ENCODE measurements at regions not wholly inside any gene's neighbourhood (a gene's known extent, or its start where the extent isn't known, plus 50 kb on each side); places are given as distances from the start of the nearest gene placed in this dataset.

- DNase-seq (ENCODE audit: low read depth in 2 of 2) = no peak
Observed at GRCh38 chr17:5635949-5636348, 51.6 kb upstream of the NLRP1 start.

- DNase-seq (ENCODE audit: low read depth in 2 of 2) = no peak
Observed at GRCh38 chr17:5638596-5638995, 54.3 kb upstream of the NLRP1 start.

- DNase-seq (ENCODE audit: low read depth in 2 of 2) = no peak
Observed at GRCh38 chr17:5640726-5641125, 56.4 kb upstream of the NLRP1 start.

GRCh38 chr17:5642752-5643151 lies 58.4 kb upstream of the NLRP1 start:
- no peak for DNase-seq (ENCODE audit: low read depth in 2 of 2)

GRCh38 chr17:5644065-5644464 lies 59.8 kb upstream of the NLRP1 start:
- DNase-seq (ENCODE audit: low read depth in 2 of 2) = no peak

GRCh38 chr17:5651348-5651747 lies 67.0 kb upstream of the NLRP1 start:
- no peak for DNase-seq (ENCODE audit: low read depth in 2 of 2)

GRCh38 chr17:5661491-5662125 lies 77.3 kb upstream of the NLRP1 start:
- DNase-seq (ENCODE audit: low read depth in 2 of 2) = no peak

GRCh38 chr17:5662409-5663085 lies 78.2 kb upstream of the NLRP1 start:
- DNase-seq (ENCODE audit: low read depth in 2 of 2) = no peak

- no peak for DNase-seq (ENCODE audit: low read depth in 2 of 2)
Observed at GRCh38 chr17:5665164-5665563, 80.9 kb upstream of the NLRP1 start.

GRCh38 chr17:5667871-5668270 lies 83.6 kb upstream of the NLRP1 start:
- DNase-seq (ENCODE audit: low read depth in 2 of 2) = no peak

- no peak for DNase-seq (ENCODE audit: low read depth in 2 of 2)
Observed at GRCh38 chr17:5668557-5669138, 84.3 kb upstream of the NLRP1 start.

- DNase-seq (ENCODE audit: low read depth in 2 of 2) = no peak
Observed at GRCh38 chr17:5669191-5669590, 84.9 kb upstream of the NLRP1 start.

GRCh38 chr17:5672141-5672540 lies 87.8 kb upstream of the NLRP1 start:
- no peak for DNase-seq (ENCODE audit: low read depth in 2 of 2)

- DNase-seq (ENCODE audit: low read depth in 2 of 2) = no peak
Observed at GRCh38 chr17:5672815-5673430, 88.6 kb upstream of the NLRP1 start.

- no peak for DNase-seq (ENCODE audit: low read depth in 2 of 2)
Observed at GRCh38 chr17:5675625-5676421, 91.5 kb upstream of the NLRP1 start.

GRCh38 chr17:5677620-5678019 lies 93.3 kb upstream of the NLRP1 start:
- DNase-seq (ENCODE audit: low read depth in 2 of 2) = no peak

- DNase-seq (ENCODE audit: low read depth in 2 of 2) = no peak
Observed at GRCh38 chr17:5678171-5678570, 93.9 kb upstream of the NLRP1 start.

GRCh38 chr17:5680766-5681165 lies 96.5 kb upstream of the NLRP1 start:
- no peak for DNase-seq (ENCODE audit: low read depth in 2 of 2)

GRCh38 chr17:5683241-5683640 lies 98.9 kb upstream of the NLRP1 start:
- no peak for DNase-seq (ENCODE audit: low read depth in 2 of 2)

GRCh38 chr17:5686074-5686635 lies 101.8 kb upstream of the NLRP1 start:
- no peak for DNase-seq (ENCODE audit: low read depth in 2 of 2)

- DNase-seq (ENCODE audit: low read depth in 2 of 2) = no peak
Observed at GRCh38 chr17:5687646-5688045, 103.3 kb upstream of the NLRP1 start.

GRCh38 chr17:5693821-5694220 lies 109.5 kb upstream of the NLRP1 start:
- no peak for DNase-seq (ENCODE audit: low read depth in 2 of 2)

Measured in stimulated activated CD8-positive, alpha-beta memory T cell treated with anti-CD3 and anti-CD28 coated beads, Interleukin-15, amount 100 ng/mL, for 4 hours (primary cell).